Activated B cell treated with CpG ODN at 0.5 μM for 24 hours (primary cell): ENCODE measurements at regions not wholly inside any gene's neighbourhood (a gene's known extent, or its start where the extent isn't known, plus 50 kb on each side); places are given as distances from the start of the nearest gene placed in this dataset.

ENCODE experiments used
- ATAC-seq: fragments of 200-7000 bp; cut with Tn5 transposase; one replicate; pipeline ENCODE4 v1.10.0; 2021; ENCODE audit warnings: low read depth, mild to moderate bottlenecking, moderate library complexity
- CTCF ChIA-PET: fragments of 350-600 bp; sonication (Branson Sonifier 250); formaldehyde crosslinking; loops from one replicate; lab custom pipeline; 2021; ENCODE audit warnings: antibody characterized with exemption; lab: Charles Lee
- POLR2A ChIA-PET: fragments of 350-600 bp; sonication (Branson Sonifier 250); formaldehyde crosslinking; loops from one replicate; lab custom pipeline; 2021; ENCODE audit warnings: antibody characterized with exemption; lab: Charles Lee
- DNase-seq: peaks from one replicate; pipeline ENCODE4 v3.0.0; 2022
- H3K27ac Mint-ChIP-seq: one replicate; pipeline ENCODE4 v1.8.0; 2020; ENCODE audit warnings: mixed read lengths
- H3K27me3 Mint-ChIP-seq: one replicate; pipeline ENCODE4 v1.8.0; 2021; ENCODE audit warnings: mixed read lengths
- H3K36me3 Mint-ChIP-seq: one replicate; pipeline ENCODE4 v1.8.0; 2021; ENCODE audit warnings: low read depth, mixed read lengths
- H3K4me1 Mint-ChIP-seq: one replicate; pipeline ENCODE4 v1.8.0; 2021; ENCODE audit warnings: mixed read lengths
- H3K4me3 Mint-ChIP-seq: one replicate; pipeline ENCODE4 v1.8.0; 2020; ENCODE audit warnings: mild to moderate bottlenecking, mixed read lengths
- H3K9me3 Mint-ChIP-seq: one replicate; pipeline ENCODE4 v1.8.0; 2020; ENCODE audit warnings: mixed read lengths
- CTCF ChIP-seq: fragments of 200-600 bp; IDR thresholded peaks from one replicate; pipeline ENCODE4 v1.8.0; 2022; ENCODE audit warnings: antibody characterized with exemption, mild to moderate bottlenecking
- intact Hi-C: fragments of 100-400 bp; cut with micrococcal nuclease; formaldehyde crosslinking; loops from one replicate; pipeline ENCODE4 v1.15.1; 2024

GRCh38 chr9:22279636-22280035, 167.0 kb upstream of the DMRTA1 start:
- no peak for TF ChIP-seq CTCF
- ATAC-seq (no peak), DNase-seq (no peak)
- no peaks in the 10 kb centered on the region for H3K4me1 Mint-ChIP-seq
- H3K27ac Mint-ChIP-seq, result no peak overlapping the region
- peaks cover 3% of the 10 kb centered on the region for H3K27me3 Mint-ChIP-seq
- ChIA-PET CTCF (no interaction called here), POLR2A (no interaction called here)
- H3K4me3 Mint-ChIP-seq, result no peak overlapping the region
- no peaks in the 10 kb centered on the region for H3K9me3 Mint-ChIP-seq
- H3K36me3 Mint-ChIP-seq, result no peaks in the 10 kb centered on the region
- intact Hi-C loops, result no loop called here

- DNase-seq, result no peak
- no peak for ATAC-seq
- H3K27me3 Mint-ChIP-seq, result no peaks in the 10 kb centered on the region
- no peak overlapping the region for H3K4me3 Mint-ChIP-seq
- H3K27ac Mint-ChIP-seq, result no peak overlapping the region
- POLR2A ChIA-PET, result no interaction called here
- H3K9me3 Mint-ChIP-seq, result no peaks in the 10 kb centered on the region
- intact Hi-C loops, result no loop called here
- TF ChIP-seq CTCF, result no peak
- no peaks in the 10 kb centered on the region for H3K4me1 Mint-ChIP-seq
- CTCF ChIA-PET, result no interaction called here
- H3K36me3 Mint-ChIP-seq, result no peaks in the 10 kb centered on the region
These were observed 161.6 kb upstream of the DMRTA1 start for GRCh38 chr9:22285066-22285465.

GRCh38 chr9:22286661-22287060, 160.0 kb upstream of the DMRTA1 start:
- Mint-ChIP-seq H3K4me1 (no peaks in the 10 kb centered on the region), H3K27ac (no peak overlapping the region), H3K27me3 (no peaks in the 10 kb centered on the region), H3K36me3 (no peaks in the 10 kb centered on the region), H3K4me3 (no peak overlapping the region), H3K9me3 (no peaks in the 10 kb centered on the region)
- ChIA-PET CTCF (no interaction called here), POLR2A (no interaction called here)
- no peak for TF ChIP-seq CTCF
- ATAC-seq, result no peak
- no peak for DNase-seq
- intact Hi-C loops, result no loop called here

- ATAC-seq, result no peak
- no peaks in the 10 kb centered on the region for H3K4me1 Mint-ChIP-seq
- no peak for DNase-seq
- H3K4me3 Mint-ChIP-seq, result no peak overlapping the region
- no peaks in the 10 kb centered on the region for H3K27me3 Mint-ChIP-seq
- H3K36me3 Mint-ChIP-seq, result no peaks in the 10 kb centered on the region
- POLR2A ChIA-PET, result no interaction called here
- no peak overlapping the region for H3K27ac Mint-ChIP-seq
- TF ChIP-seq CTCF, result no peak
- CTCF ChIA-PET, result no interaction called here
- intact Hi-C loops, result no loop called here
- no peaks in the 10 kb centered on the region for H3K9me3 Mint-ChIP-seq
These were observed 158.0 kb upstream of the DMRTA1 start for GRCh38 chr9:22288661-22289060.

- Mint-ChIP-seq H3K27me3 (peaks cover 7% of the 10 kb centered on the region), H3K4me3 (no peak overlapping the region), H3K9me3 (peaks cover 5% of the 10 kb centered on the region), H3K4me1 (no peaks in the 10 kb centered on the region), H3K36me3 (no peaks in the 10 kb centered on the region), H3K27ac (no peak overlapping the region)
- intact Hi-C loops, result loop anchor here (1.0 to 2.0 kb wide), 2 partner anchors 145 to 494 kb away; no protein-coding TSS in a partner anchor
- no peak for DNase-seq
- ChIA-PET CTCF (interaction anchor here (0.8 to 1.1 kb wide), 3 partner anchors 144 to 494 kb away, joined by 4 to 6 read pairs (median 4); no protein-coding TSS in a partner anchor), POLR2A (no interaction called here)
- no peak for ATAC-seq
- no peak for TF ChIP-seq CTCF
These were observed 139.5 kb upstream of the DMRTA1 start for GRCh38 chr9:22307013-22307711.
